Nephron (organoid): ENCODE measurements at regions not wholly inside any gene's neighbourhood (a gene's known extent, or its start where the extent isn't known, plus 50 kb on each side); places are given as distances from the start of the nearest gene placed in this dataset.

Source experiments
- H3K27ac Mint-ChIP-seq, 3 experiments: 2 replicates each; pipeline ENCODE4 v1.8.0; 2020; ENCODE audit warnings: mixed read lengths in 3 of 3, mild to moderate bottlenecking in 2 of 3, moderate library complexity in 1 of 3
- H3K27me3 Mint-ChIP-seq: 2 replicates; pipeline ENCODE4 v1.8.0; 2021; ENCODE audit warnings: low read depth, mild to moderate bottlenecking, moderate library complexity, mixed read lengths
- H3K36me3 Mint-ChIP-seq: 2 replicates; pipeline ENCODE4 v1.8.0; 2020; ENCODE audit warnings: low read depth, mixed read lengths
- H3K4me1 Mint-ChIP-seq: 2 replicates; pipeline ENCODE4 v1.8.0; 2020; ENCODE audit warnings: mixed read lengths
- H3K4me3 Mint-ChIP-seq, 3 experiments: 2 replicates each; pipeline ENCODE4 v1.8.0; 2020; ENCODE audit warnings: mild to moderate bottlenecking in 3 of 3, mixed read lengths in 3 of 3, moderate library complexity in 2 of 3
- H3K9me3 Mint-ChIP-seq: 2 replicates; pipeline ENCODE4 v1.8.0; 2020; ENCODE audit warnings: mixed read lengths
- CTCF ChIP-seq, 3 experiments: fragments of 200-600 bp; sonication (generic); IDR thresholded peaks; one replicate each; pipeline ENCODE4 v1.5.0; 2021; ENCODE audit warnings: antibody characterized with exemption in 3 of 3; ENCODE audit not compliant: unreplicated experiment in 3 of 3

- Mint-ChIP-seq H3K9me3 (no peaks in the 10 kb centered on the region), H3K36me3 (no peaks in the 10 kb centered on the region), H3K27ac (no peak overlapping the region), H3K27me3 (no peaks in the 10 kb centered on the region), H3K4me1 (peaks cover 25% of the 10 kb centered on the region), H3K4me3 (no peak overlapping the region)
- TF ChIP-seq CTCF (IDR thresholded peaks at IDR 0.05; ENCODE audit: unreplicated experiment in 3 of 3), result no peak
These were observed 142.9 kb upstream of the AKR1E2 start for GRCh38 chr10:4683137-4683536.

GRCh38 chr10:4678951-4679671 lies 146.9 kb upstream of the AKR1E2 start:
- H3K27ac Mint-ChIP-seq, result no peak overlapping the region
- H3K4me1 Mint-ChIP-seq, result no peaks in the 10 kb centered on the region
- H3K9me3 Mint-ChIP-seq, result no peaks in the 10 kb centered on the region
- H3K36me3 Mint-ChIP-seq, result no peaks in the 10 kb centered on the region
- no peak overlapping the region for H3K4me3 Mint-ChIP-seq
- H3K27me3 Mint-ChIP-seq, result no peaks in the 10 kb centered on the region
- TF ChIP-seq CTCF (IDR thresholded peaks at IDR 0.05; ENCODE audit: unreplicated experiment in 3 of 3), result no peak

GRCh38 chr10:4678023-4678950 lies 147.7 kb upstream of the AKR1E2 start:
- Mint-ChIP-seq H3K36me3 (no peaks in the 10 kb centered on the region), H3K27ac (no peak overlapping the region), H3K27me3 (no peaks in the 10 kb centered on the region), H3K9me3 (no peaks in the 10 kb centered on the region), H3K4me1 (no peaks in the 10 kb centered on the region), H3K4me3 (no peak overlapping the region)
- no peak for TF ChIP-seq CTCF (IDR thresholded peaks at IDR 0.05; ENCODE audit: unreplicated experiment in 3 of 3)

- no peak for TF ChIP-seq CTCF (IDR thresholded peaks at IDR 0.05; ENCODE audit: unreplicated experiment in 3 of 3)
These were observed 148.5 kb upstream of the AKR1E2 start for GRCh38 chr10:4677296-4678021.

GRCh38 chr10:4676566-4676965 lies 149.4 kb upstream of the AKR1E2 start:
- Mint-ChIP-seq H3K36me3 (no peaks in the 10 kb centered on the region), H3K27me3 (no peaks in the 10 kb centered on the region), H3K27ac (no peak overlapping the region), H3K4me3 (no peak overlapping the region), H3K4me1 (no peaks in the 10 kb centered on the region), H3K9me3 (no peaks in the 10 kb centered on the region)
- no peak for TF ChIP-seq CTCF (IDR thresholded peaks at IDR 0.05; ENCODE audit: unreplicated experiment in 3 of 3)

More at GRCh38 chr10:4677296-4678021, 148.5 kb upstream of the AKR1E2 start:
- Mint-ChIP-seq H3K9me3 (no peaks in the 10 kb centered on the region), H3K4me1 (no peaks in the 10 kb centered on the region), H3K27ac (no peak overlapping the region), H3K36me3 (no peaks in the 10 kb centered on the region), H3K4me3 (no peak overlapping the region), H3K27me3 (no peaks in the 10 kb centered on the region)
